Mesenchymal stem cell (in vitro differentiated cells and primary cell): ENCODE measurements at regions not wholly inside any gene's neighbourhood (a gene's known extent, or its start where the extent isn't known, plus 50 kb on each side); places are given as distances from the start of the nearest gene placed in this dataset.

ENCODE experiments used
- DNase-seq: peaks from one replicate; pipeline ENCODE4 v3.0.0-alpha.2; 2013
- H2AFZ ChIP-seq: one replicate; pipeline ENCODE4 v1.6.1; 2013; ENCODE audit warnings: low read depth, mild to moderate bottlenecking, control low read depth, inconsistent platforms, low read length, moderate library complexity
- H2AK5ac ChIP-seq: 2 replicates; pipeline ENCODE4 v1.6.1; 2013; ENCODE audit warnings: low read length, moderate library complexity, mild to moderate bottlenecking, inconsistent platforms; ENCODE audit not compliant: severe bottlenecking
- H2BK120ac ChIP-seq: one replicate; pipeline ENCODE4 v1.6.1; 2013; ENCODE audit warnings: low read depth, mild to moderate bottlenecking, inconsistent platforms, low read length, moderate library complexity
- H2BK12ac ChIP-seq, 2 experiments: one replicate each; pipeline ENCODE4 v1.6.1; 2013; ENCODE audit warnings: inconsistent platforms in 2 of 2, low read length in 2 of 2, mild to moderate bottlenecking in 2 of 2, moderate library complexity in 2 of 2, control low read depth in 1 of 2
- H2BK15ac ChIP-seq: one replicate; pipeline ENCODE4 v1.6.1; 2013; ENCODE audit warnings: mild to moderate bottlenecking, low read depth, inconsistent platforms; ENCODE audit not compliant: poor library complexity, severe bottlenecking
- H2BK5ac ChIP-seq: 2 replicates; pipeline ENCODE4 v1.6.1; 2013; ENCODE audit warnings: low read depth, mild to moderate bottlenecking, low read length, control low read depth, inconsistent platforms; ENCODE audit not compliant: poor library complexity, severe bottlenecking
- H3K14ac ChIP-seq, 2 experiments: one replicate each; pipeline ENCODE4 v1.6.1; 2013; ENCODE audit warnings: inconsistent platforms in 2 of 2, low read length in 2 of 2, control low read depth in 1 of 2, mild to moderate bottlenecking in 1 of 2, moderate library complexity in 1 of 2
- H3K18ac ChIP-seq, 2 experiments: one replicate each; pipeline ENCODE4 v1.6.1; 2013; ENCODE audit warnings: inconsistent platforms in 2 of 2, low read length in 2 of 2, control low read depth in 1 of 2, low read depth in 1 of 2, mild to moderate bottlenecking in 1 of 2
- H3K23ac ChIP-seq, 2 experiments: one replicate each; pipeline ENCODE4 v1.6.1; 2013; ENCODE audit warnings: inconsistent platforms in 2 of 2, low read length in 2 of 2, mild to moderate bottlenecking in 2 of 2, moderate library complexity in 2 of 2, control low read depth in 1 of 2
- H3K27ac ChIP-seq: 2 replicates; pipeline ENCODE4 v1.5.1; 2013; ENCODE audit warnings: mild to moderate bottlenecking, moderate library complexity, low read length, control low read depth, inconsistent platforms; ENCODE audit not compliant: poor library complexity, severe bottlenecking
- H3K27me3 ChIP-seq, 2 experiments: 2 replicates each; pipeline versions ENCODE4 v1.6.1 to v1.7.0; 2013; ENCODE audit warnings: low read length in 2 of 2, mild to moderate bottlenecking in 2 of 2, moderate library complexity in 2 of 2, control low read depth in 1 of 2, inconsistent platforms in 1 of 2; ENCODE audit not compliant: control insufficient read depth in 1 of 2, insufficient read depth in 1 of 2
- H3K36me3 ChIP-seq, 2 experiments: 2 replicates each; pipeline versions ENCODE4 v1.6.1 to v1.7.0; 2013; ENCODE audit warnings: low read length in 2 of 2, control low read depth in 1 of 2, inconsistent platforms in 1 of 2, low read depth in 1 of 2, mild to moderate bottlenecking in 1 of 2; ENCODE audit not compliant: insufficient read depth in 2 of 2, control insufficient read depth in 1 of 2
- H3K4ac ChIP-seq, 2 experiments: one replicate each; pipeline ENCODE4 v1.6.1; 2013; ENCODE audit warnings: inconsistent platforms in 2 of 2, low read length in 2 of 2, mild to moderate bottlenecking in 2 of 2, moderate library complexity in 2 of 2, control low read depth in 1 of 2, low read depth in 1 of 2
- H3K4me1 ChIP-seq: 2 replicates; pipeline ENCODE4 v1.6.1; 2013; ENCODE audit warnings: low read depth, low read length, control low read depth; ENCODE audit not compliant: control insufficient read depth, insufficient read depth
- H3K4me2 ChIP-seq: 2 replicates; pipeline ENCODE4 v1.6.1; 2013; ENCODE audit warnings: low read length, mild to moderate bottlenecking, inconsistent platforms; ENCODE audit not compliant: poor library complexity, severe bottlenecking
- H3K4me3 ChIP-seq, 2 experiments: 2 replicates each; pipeline versions ENCODE4 v1.5.1 to v1.7.0; 2013; ENCODE audit warnings: low read length in 2 of 2, mild to moderate bottlenecking in 2 of 2, control low read depth in 1 of 2, low read depth in 1 of 2; ENCODE audit not compliant: insufficient read depth in 1 of 2
- H3K79me1 ChIP-seq: replicated peaks from 2 replicates; pipeline ENCODE4 v1.6.1; 2013; ENCODE audit warnings: mild to moderate bottlenecking, control low read depth, low read length, inconsistent platforms; ENCODE audit not compliant: poor library complexity, severe bottlenecking
- H3K9ac ChIP-seq: 2 replicates; pipeline ENCODE4 v1.7.0; 2013; ENCODE audit warnings: mild to moderate bottlenecking, low read length, moderate library complexity
- H3K9me3 ChIP-seq: 2 replicates; pipeline ENCODE4 v1.7.0; 2013; ENCODE audit warnings: mild to moderate bottlenecking, low read length; ENCODE audit not compliant: control insufficient read depth
- H4K8ac ChIP-seq: one replicate; pipeline ENCODE4 v1.6.1; 2013; ENCODE audit warnings: inconsistent platforms, mild to moderate bottlenecking, low read length, moderate library complexity
- H4K91ac ChIP-seq: one replicate; pipeline ENCODE4 v1.6.1; 2013; ENCODE audit warnings: mild to moderate bottlenecking, low read length, inconsistent platforms
- WGBS: methylation state at CpG from one replicate; pipeline ENCODE4 v1.1.7; 2013; ENCODE audit warnings: mixed read lengths; 5-methylcytosine and 5-hydroxymethylcytosine counted together

GRCh38 chr7:64102656-64103400, 57.6 kb downstream of the ZNF727 start:
- no peaks in the 10 kb centered on the region for H3K4me1 ChIP-seq
- H2BK5ac ChIP-seq, result no peak overlapping the region
- H3K27me3 ChIP-seq, result no peaks in the 10 kb centered on the region

GRCh38 chr7:64113981-64114380, 68.7 kb downstream of the ZNF727 start:
- Histone ChIP-seq H2AK5ac (no peak overlapping the region), H3K4ac (no peak overlapping the region), H2BK5ac (no peak overlapping the region), H2BK12ac (no peak overlapping the region), H2BK15ac (no peak overlapping the region), H3K4me2 (no peak overlapping the region), H3K27ac (no peak overlapping the region), H3K4me3 (no peak overlapping the region), H2BK120ac (no peak overlapping the region), H3K27me3 (no peaks in the 10 kb centered on the region), H2AFZ (no peak overlapping the region), H4K8ac (no peak overlapping the region), H3K79me1 (no peaks in the 10 kb centered on the region), H3K14ac (no peak overlapping the region), H3K9ac (no peak overlapping the region), H3K18ac (no peak overlapping the region), H3K23ac (no peak overlapping the region), H3K36me3 (no peaks in the 10 kb centered on the region), H3K9me3 (peaks cover 12% of the 10 kb centered on the region), H3K4me1 (no peaks in the 10 kb centered on the region), H4K91ac (no peak overlapping the region)
- 82% methylated on average over 14 of the region's 14 CpGs for WGBS
- no peak for DNase-seq

More at GRCh38 chr7:64102656-64103400, 57.6 kb downstream of the ZNF727 start:
- Histone ChIP-seq H2BK12ac (no peak overlapping the region), H2BK15ac (no peak overlapping the region), H3K18ac (no peak overlapping the region), H3K4me3 (no peak overlapping the region), H4K91ac (no peak overlapping the region), H4K8ac (no peak overlapping the region), H3K9me3 (peaks cover 15% of the 10 kb centered on the region), H2BK120ac (no peak overlapping the region), H3K27ac (no peak overlapping the region), H2AFZ (no peak overlapping the region), H3K4ac (no peak overlapping the region), H3K23ac (no peak overlapping the region), H3K79me1 (no peaks in the 10 kb centered on the region), H3K4me2 (no peak overlapping the region), H3K14ac (no peak overlapping the region), H2AK5ac (no peak overlapping the region), H3K36me3 (no peaks in the 10 kb centered on the region), H3K9ac (no peak overlapping the region)
- DNase-seq, result no peak
- WGBS, result 71% methylated on average over 13 of the region's 14 CpGs

- Histone ChIP-seq H3K4me2 (no peak overlapping the region), H2BK120ac (no peak overlapping the region), H2AFZ (no peak overlapping the region), H3K18ac (no peak overlapping the region), H3K27me3 (no peaks in the 10 kb centered on the region), H3K4ac (no peak overlapping the region), H3K4me1 (no peaks in the 10 kb centered on the region), H3K4me3 (peak overlapping the region in 1 of 2 experiments; percentile 9), H4K8ac (no peak overlapping the region), H2BK12ac (no peak overlapping the region), H3K14ac (no peak overlapping the region), H2AK5ac (no peak overlapping the region), H3K79me1 (no peaks in the 10 kb centered on the region), H3K9me3 (peaks cover 16% of the 10 kb centered on the region), H3K36me3 (no peaks in the 10 kb centered on the region), H3K27ac (no peak overlapping the region), H2BK15ac (no peak overlapping the region), H4K91ac (no peak overlapping the region), H3K9ac (no peak overlapping the region), H3K23ac (no peak overlapping the region), H2BK5ac (no peak overlapping the region)
- no peak for DNase-seq
- 94% methylated on average over 9 of the region's 9 CpGs for WGBS
Measured at GRCh38 chr7:64114791-64115190, 69.6 kb downstream of the ZNF727 start.

- no peak for DNase-seq
- Histone ChIP-seq H2BK15ac (no peak overlapping the region), H3K27ac (no peak overlapping the region), H2AK5ac (no peak overlapping the region), H3K4ac (no peak overlapping the region), H3K27me3 (no peaks in the 10 kb centered on the region), H3K18ac (no peak overlapping the region), H3K14ac (no peak overlapping the region), H3K79me1 (no peaks in the 10 kb centered on the region), H3K4me3 (no peak overlapping the region), H3K23ac (no peak overlapping the region), H3K9ac (no peak overlapping the region), H4K8ac (no peak overlapping the region), H2BK120ac (no peak overlapping the region), H4K91ac (no peak overlapping the region), H2AFZ (no peak overlapping the region), H2BK12ac (no peak overlapping the region), H3K36me3 (no peaks in the 10 kb centered on the region), H3K4me1 (no peaks in the 10 kb centered on the region), H3K4me2 (no peak overlapping the region), H3K9me3 (peaks cover 52% of the 10 kb centered on the region), H2BK5ac (no peak overlapping the region)
- WGBS, result 66% methylated on average over 2 of the region's 3 CpGs
Measured at GRCh38 chr7:64131696-64132095, 75.3 kb upstream of the ZNF735 start.
